ENCODE measurements at regions not wholly inside any gene's neighbourhood (a gene's known extent, or its start where the extent isn't known, plus 50 kb on each side); places are given as distances from the start of the nearest gene placed in this dataset.

DNA sequence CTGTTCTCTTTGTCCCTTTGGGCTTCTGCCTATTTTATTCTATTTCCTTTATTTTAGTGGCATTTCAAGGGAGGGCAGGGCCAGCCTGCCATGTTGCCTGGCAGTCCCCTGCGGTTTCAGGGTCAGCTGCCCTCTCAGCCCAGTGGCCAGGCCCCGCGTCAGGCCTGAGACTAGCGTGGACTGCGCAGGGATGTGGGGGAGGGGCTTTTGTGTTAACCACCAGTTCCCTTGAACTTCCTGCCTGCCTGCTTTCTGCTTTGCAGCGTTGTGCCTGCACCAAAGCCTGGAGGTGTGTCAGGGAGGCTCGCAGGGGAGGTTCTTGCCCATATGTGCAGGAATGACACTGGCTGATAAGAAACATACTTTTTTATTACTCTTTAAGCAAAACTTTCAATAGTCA lies 157.6 kb downstream of the SLC35B3 start:
- DNase-seq (ENCODE audit: low read depth), result peak; percentile 68
- no peak overlapping the region for H3K4me3 ChIP-seq (ENCODE audit: low read depth, low read length)
- TF ChIP-seq, protein P1, sequence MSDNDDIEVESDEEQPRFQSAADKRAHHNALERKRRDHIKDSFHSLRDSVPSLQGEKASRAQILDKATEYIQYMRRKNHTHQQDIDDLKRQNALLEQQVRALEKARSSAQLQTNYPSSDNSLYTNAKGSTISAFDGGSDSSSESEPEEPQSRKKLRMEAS (IDR thresholded peaks at IDR 0.05; ENCODE audit: low read depth, low read length), result no peak
- TF ChIP-seq, protein P2, sequence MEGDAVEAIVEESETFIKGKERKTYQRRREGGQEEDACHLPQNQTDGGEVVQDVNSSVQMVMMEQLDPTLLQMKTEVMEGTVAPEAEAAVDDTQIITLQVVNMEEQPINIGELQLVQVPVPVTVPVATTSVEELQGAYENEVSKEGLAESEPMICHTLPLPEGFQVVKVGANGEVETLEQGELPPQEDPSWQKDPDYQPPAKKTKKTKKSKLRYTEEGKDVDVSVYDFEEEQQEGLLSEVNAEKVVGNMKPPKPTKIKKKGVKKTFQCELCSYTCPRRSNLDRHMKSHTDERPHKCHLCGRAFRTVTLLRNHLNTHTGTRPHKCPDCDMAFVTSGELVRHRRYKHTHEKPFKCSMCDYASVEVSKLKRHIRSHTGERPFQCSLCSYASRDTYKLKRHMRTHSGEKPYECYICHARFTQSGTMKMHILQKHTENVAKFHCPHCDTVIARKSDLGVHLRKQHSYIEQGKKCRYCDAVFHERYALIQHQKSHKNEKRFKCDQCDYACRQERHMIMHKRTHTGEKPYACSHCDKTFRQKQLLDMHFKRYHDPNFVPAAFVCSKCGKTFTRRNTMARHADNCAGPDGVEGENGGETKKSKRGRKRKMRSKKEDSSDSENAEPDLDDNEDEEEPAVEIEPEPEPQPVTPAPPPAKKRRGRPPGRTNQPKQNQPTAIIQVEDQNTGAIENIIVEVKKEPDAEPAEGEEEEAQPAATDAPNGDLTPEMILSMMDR (IDR thresholded peaks at IDR 0.05; ENCODE audit: low read depth, low read length), result no peak

DNA sequence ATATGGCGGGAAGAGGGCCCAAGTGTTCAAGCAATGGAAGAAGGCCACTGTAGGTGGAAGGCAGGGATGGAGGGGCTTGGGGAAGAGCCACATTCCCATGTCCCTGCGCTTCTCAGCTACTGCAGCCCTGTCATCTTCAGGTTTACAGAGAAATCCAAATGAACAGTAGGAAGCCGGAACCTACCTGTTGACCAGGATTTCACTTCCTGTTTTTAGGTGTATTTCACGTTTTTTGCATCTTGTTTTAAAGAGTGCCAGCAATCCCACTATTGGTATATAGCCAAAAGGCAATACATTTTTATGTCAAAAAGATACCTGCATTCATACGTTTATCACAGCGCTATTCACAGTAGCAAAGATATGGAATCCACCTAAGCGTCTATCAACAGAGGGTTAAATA lies 159.2 kb downstream of the SLC35B3 start:
- no peak overlapping the region for H3K4me3 ChIP-seq (ENCODE audit: low read depth, low read length)
- no peak for DNase-seq (ENCODE audit: low read depth)
- TF ChIP-seq, protein P1 (IDR thresholded peaks at IDR 0.05; ENCODE audit: low read depth, low read length), result no peak
- no peak for TF ChIP-seq MYC (IDR thresholded peaks at IDR 0.05; ENCODE audit: low read depth, low read length)
- TF ChIP-seq, protein P2 (IDR thresholded peaks at IDR 0.05; ENCODE audit: low read depth, low read length), result no peak
- TF ChIP-seq POLR2A (IDR thresholded peaks at IDR 0.05; ENCODE audit: extremely low read depth, insufficient read length), result no peak

DNA sequence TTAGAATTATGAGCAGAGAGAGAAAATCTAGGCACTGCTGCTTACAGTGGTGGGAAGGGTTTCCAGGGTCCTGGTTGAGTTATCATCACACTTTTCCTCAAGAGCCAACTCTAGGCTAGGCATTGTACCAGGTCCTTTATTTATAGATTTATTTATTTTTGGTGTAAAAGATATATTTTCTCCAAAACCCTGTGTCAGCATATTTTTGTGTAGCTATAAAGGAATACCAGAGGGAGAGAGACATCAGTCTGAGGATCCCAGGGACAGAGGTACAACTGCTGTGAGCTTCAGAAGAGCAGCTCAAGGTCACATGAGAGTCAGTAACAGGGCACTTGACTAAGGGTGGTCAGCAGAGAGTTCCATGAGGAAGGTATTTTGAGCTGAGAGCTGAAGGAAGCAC lies 159.7 kb downstream of the SLC35B3 start:
- TF ChIP-seq MYC (IDR thresholded peaks at IDR 0.05; ENCODE audit: low read depth, low read length), result no peak
- TF ChIP-seq, protein P2 (IDR thresholded peaks at IDR 0.05; ENCODE audit: low read depth, low read length), result no peak
- no peak for TF ChIP-seq POLR2A (IDR thresholded peaks at IDR 0.05; ENCODE audit: extremely low read depth, insufficient read length)
- TF ChIP-seq, protein P1 (IDR thresholded peaks at IDR 0.05; ENCODE audit: low read depth, low read length), result no peak
- no peak overlapping the region for H3K4me3 ChIP-seq (ENCODE audit: low read depth, low read length)
- DNase-seq (ENCODE audit: low read depth), result no peak

DNA sequence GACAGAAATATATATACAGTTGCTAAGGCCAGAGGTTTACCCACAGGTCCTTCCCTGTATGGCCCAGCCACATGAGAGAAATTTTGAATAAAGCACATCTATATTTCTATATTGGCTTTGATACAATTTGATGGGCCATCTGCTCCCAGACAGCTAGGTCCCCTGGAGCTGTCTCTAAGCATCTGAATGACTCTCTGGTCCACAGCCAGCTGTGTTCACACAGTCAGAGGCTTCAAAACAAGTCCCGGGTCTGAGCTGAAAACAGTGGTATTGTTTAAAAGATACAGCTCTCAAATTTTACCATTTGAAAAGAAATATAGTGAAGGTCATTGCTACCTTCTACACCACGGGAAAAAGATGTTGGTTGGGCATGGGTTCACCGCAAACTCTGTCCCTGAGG lies 161.1 kb downstream of the SLC35B3 start:
- H3K4me3 ChIP-seq (ENCODE audit: low read depth, low read length), result no peak overlapping the region
- DNase-seq (ENCODE audit: low read depth), result no peak
- TF ChIP-seq, protein P2 (IDR thresholded peaks at IDR 0.05; ENCODE audit: low read depth, low read length), result no peak
- TF ChIP-seq, protein P1 (IDR thresholded peaks at IDR 0.05; ENCODE audit: low read depth, low read length), result no peak
- no peak for TF ChIP-seq POLR2A (IDR thresholded peaks at IDR 0.05; ENCODE audit: extremely low read depth, insufficient read length)
- no peak for TF ChIP-seq MYC (IDR thresholded peaks at IDR 0.05; ENCODE audit: low read depth, low read length)

DNA sequence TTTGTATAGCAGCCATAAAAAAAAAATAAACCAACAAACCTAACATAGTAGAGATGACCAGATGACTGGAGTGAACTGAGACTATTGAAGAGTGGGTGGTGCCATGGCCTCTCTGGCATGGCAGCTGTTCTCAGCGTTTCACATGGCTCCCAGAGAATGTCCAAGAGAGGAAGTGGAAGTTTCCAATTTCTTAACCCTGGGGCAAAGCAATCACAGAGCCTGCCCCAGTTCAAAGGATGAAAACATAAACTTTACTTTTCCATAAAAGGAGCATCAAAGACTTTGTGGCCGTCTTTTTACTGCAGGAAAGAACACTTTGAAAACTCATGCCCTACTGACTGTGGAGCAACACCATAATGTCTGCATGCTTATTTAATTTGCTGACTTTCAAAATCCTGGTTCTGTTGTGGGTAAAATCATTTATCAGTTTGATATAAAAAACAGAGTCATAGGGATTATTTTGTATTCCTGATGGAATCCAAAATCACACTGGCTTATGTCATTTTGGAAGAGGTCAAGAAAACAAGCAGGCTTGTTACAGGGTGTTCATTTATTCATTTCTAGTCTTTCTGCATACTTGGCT lies 165.4 kb downstream of the SLC35B3 start:
- H3K4me3 ChIP-seq (ENCODE audit: low read depth, low read length), result no peak overlapping the region
- TF ChIP-seq, protein P1 (IDR thresholded peaks at IDR 0.05; ENCODE audit: low read depth, low read length), result no peak
- TF ChIP-seq POLR2A (IDR thresholded peaks at IDR 0.05; ENCODE audit: extremely low read depth, insufficient read length), result no peak
- TF ChIP-seq MYC (IDR thresholded peaks at IDR 0.05; ENCODE audit: low read depth, low read length), result no peak
- TF ChIP-seq, protein P2 (IDR thresholded peaks at IDR 0.05; ENCODE audit: low read depth, low read length), result no peak
- no peak for DNase-seq (ENCODE audit: low read depth)
